MM.1S (cell line): ENCODE measurements at regions not wholly inside any gene's neighbourhood (a gene's known extent, or its start where the extent isn't known, plus 50 kb on each side); places are given as distances from the start of the nearest gene placed in this dataset.
"Not testable (repeated sequence)": the region's sequence is repeated elsewhere in the genome, so short reads cannot be mapped to it uniquely, and the experiment has no call there.

ENCODE experiments used
- DNase-seq: peaks from one replicate; pipeline ENCODE4 v3.0.0-alpha.2; 2015
- H2AFZ ChIP-seq: fragments of 300-600 bp; sonication (generic); 2 replicates; pipeline ENCODE4 v1.6.0; 2016; ENCODE audit warnings: antibody characterized with exemption, low read length
- H3F3A ChIP-seq: fragments of 300-600 bp; sonication (generic); 2 replicates; pipeline ENCODE4 v1.6.1; 2016; ENCODE audit warnings: mild to moderate bottlenecking, antibody characterized with exemption, low read length, moderate library complexity, mixed read lengths; ENCODE audit not compliant: insufficient read depth
- H3K27ac ChIP-seq: fragments of 300-600 bp; sonication (generic); 2 replicates; pipeline ENCODE4 v1.5.1; 2016; ENCODE audit warnings: mild to moderate bottlenecking, low read length
- H3K27me3 ChIP-seq: fragments of 300-600 bp; sonication (generic); replicated peaks from 2 replicates; pipeline ENCODE4 v1.6.0; 2016; ENCODE audit warnings: low read length; ENCODE audit not compliant: insufficient read depth
- H3K36me3 ChIP-seq: fragments of 300-600 bp; sonication (generic); replicated peaks from 2 replicates; pipeline ENCODE4 v1.6.1; 2016; ENCODE audit warnings: mild to moderate bottlenecking, low read length, mixed read lengths; ENCODE audit not compliant: insufficient read depth
- H3K4me1 ChIP-seq: fragments of 300-600 bp; sonication (generic); 2 replicates; pipeline ENCODE4 v1.6.1; 2016; ENCODE audit warnings: low read length, mixed read lengths
- H3K4me2 ChIP-seq: fragments of 300-600 bp; sonication (generic); 2 replicates; pipeline ENCODE4 v1.6.0; 2016; ENCODE audit warnings: low read depth, low read length
- H3K4me3 ChIP-seq: fragments of 300-600 bp; sonication (generic); 2 replicates; pipeline ENCODE4 v1.5.1; 2016; ENCODE audit warnings: low read length, mixed read lengths
- H3K79me2 ChIP-seq: fragments of 300-600 bp; sonication (generic); 2 replicates; pipeline ENCODE4 v1.6.1; 2016; ENCODE audit warnings: mixed run types, low read length, mixed read lengths
- H3K9ac ChIP-seq: fragments of 300-600 bp; sonication (generic); 2 replicates; pipeline ENCODE4 v1.6.1; 2016; ENCODE audit warnings: low read length, mixed read lengths
- H3K9me2 ChIP-seq: fragments of 300-600 bp; sonication (generic); replicated peaks from 2 replicates; pipeline ENCODE4 v1.6.1; 2016; ENCODE audit warnings: mild to moderate bottlenecking, low read length, mixed read lengths; ENCODE audit not compliant: insufficient read depth
- H3K9me3 ChIP-seq: fragments of 300-600 bp; sonication (generic); replicated peaks from 2 replicates; pipeline ENCODE4 v1.6.1; 2016; ENCODE audit warnings: mild to moderate bottlenecking, low read length, mixed read lengths; ENCODE audit not compliant: insufficient read depth
- H4K20me1 ChIP-seq: fragments of 300-600 bp; sonication (generic); 2 replicates; pipeline ENCODE4 v1.6.1; 2016; ENCODE audit warnings: mild to moderate bottlenecking, low read length, moderate library complexity, mixed read lengths; ENCODE audit not compliant: insufficient read depth
- CTCF ChIP-seq: fragments of 300-600 bp; sonication (generic); IDR thresholded peaks from 2 replicates; pipeline ENCODE4 v1.5.1; 2016; ENCODE audit warnings: antibody characterized with exemption, low read length, mixed read lengths
- EZH2 ChIP-seq: fragments of 300-600 bp; sonication (generic); optimal IDR thresholded peaks from 2 replicates; pipeline ENCODE3; 2017; ENCODE audit warnings: low read depth, mild to moderate bottlenecking, antibody characterized with exemption, low read length, mixed read lengths
- EZH2phosphoT487 ChIP-seq: fragments of 300-600 bp; sonication (generic); IDR thresholded peaks from 2 replicates; pipeline ENCODE4 v1.6.1; 2018; ENCODE audit warnings: antibody characterized with exemption, low read length

DNA sequence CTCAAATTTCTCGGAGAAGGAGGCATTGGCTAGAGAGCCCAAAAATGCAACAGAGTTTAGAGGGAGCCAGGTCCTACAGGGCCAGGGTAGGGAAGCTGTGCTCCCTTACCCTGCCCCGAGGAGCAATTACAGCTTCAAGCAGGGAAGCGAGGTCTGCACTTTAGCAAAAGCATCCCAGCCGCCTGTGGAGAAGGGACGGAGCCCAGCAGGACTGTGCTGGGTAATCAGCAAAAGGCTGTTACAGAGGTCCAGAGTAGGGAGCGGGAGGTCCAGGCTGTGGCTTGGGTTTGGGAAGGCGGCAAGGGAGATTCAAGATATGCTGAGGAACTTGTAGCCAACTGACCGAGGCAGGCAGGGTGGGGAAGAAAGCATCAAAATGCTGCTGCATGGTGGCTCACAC lies 162.6 kb downstream of the TMEM132E start:
- Histone ChIP-seq H3K9ac (no peak overlapping the region), H3K9me2 (no peaks in the 10 kb centered on the region), H3K36me3 (no peaks in the 10 kb centered on the region), H3K9me3 (no peaks in the 10 kb centered on the region), H3K4me1 (0 out of 2 replicates have a peak, but pooled peaks cover 4% of the 10 kb centered on the region), H3K4me3 (no peak overlapping the region), H3F3A (no peaks in the 10 kb centered on the region), H2AFZ (no peak overlapping the region), H3K27ac (no peak overlapping the region), H3K27me3 (no peaks in the 10 kb centered on the region), H4K20me1 (no peaks in the 10 kb centered on the region), H3K4me2 (no peak overlapping the region), H3K79me2 (no peaks in the 10 kb centered on the region)
- no peak for DNase-seq
- TF ChIP-seq EZH2phosphoT487 (no peak), CTCF (no peak), EZH2 (no peak)

- TF ChIP-seq CTCF (no peak), EZH2phosphoT487 (no peak), EZH2 (no peak)
- Histone ChIP-seq H2AFZ (no peak overlapping the region), H3F3A (no peaks in the 10 kb centered on the region), H3K9me3 (no peaks in the 10 kb centered on the region), H3K4me1 (0 out of 2 replicates have a peak, but pooled peaks cover 4% of the 10 kb centered on the region), H3K9me2 (no peaks in the 10 kb centered on the region), H3K36me3 (no peaks in the 10 kb centered on the region), H3K79me2 (no peaks in the 10 kb centered on the region), H3K27ac (no peak overlapping the region), H3K9ac (no peak overlapping the region), H4K20me1 (no peaks in the 10 kb centered on the region), H3K27me3 (no peaks in the 10 kb centered on the region; the same call in 1 of the 2 replicates), H3K4me3 (no peak overlapping the region), H3K4me2 (no peak overlapping the region)
- no peak for DNase-seq
Observed at GRCh38 chr17:34740565-34741520, 161.5 kb downstream of the TMEM132E start.

- H3K27me3 ChIP-seq, result no peaks in the 10 kb centered on the region; the same call in 1 of the 2 replicates
Observed at GRCh38 chr17:34739386-34739785, 160.0 kb downstream of the TMEM132E start.

DNA sequence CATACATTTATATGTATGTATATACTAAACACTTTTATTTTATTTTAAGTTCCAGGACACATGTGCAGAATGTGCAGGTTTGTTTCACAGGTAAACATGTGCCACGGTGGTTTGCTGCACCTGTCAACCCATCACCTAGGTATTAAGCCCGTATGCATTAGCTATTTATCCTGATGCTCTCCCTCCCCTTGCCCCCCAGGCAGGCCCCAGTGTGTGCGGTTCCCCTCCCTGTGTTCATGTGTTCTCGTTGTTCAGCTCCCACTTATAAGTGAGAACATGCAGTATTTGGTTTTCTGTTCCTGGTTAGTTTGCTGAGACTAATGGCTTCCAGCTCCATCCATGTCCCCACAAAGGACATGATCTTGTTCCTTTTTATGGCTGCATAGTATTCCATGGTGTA lies 158.3 kb downstream of the TMEM132E start:
- not testable (repeated sequence) for H2AFZ ChIP-seq, H3K27ac ChIP-seq, H3K9me2 ChIP-seq, H3F3A ChIP-seq, H3K27me3 ChIP-seq, H3K4me1 ChIP-seq, H3K79me2 ChIP-seq, H3K36me3 ChIP-seq, H3K4me3 ChIP-seq, H4K20me1 ChIP-seq, H3K4me2 ChIP-seq, H3K9ac ChIP-seq, H3K9me3 ChIP-seq, DNase-seq

More at GRCh38 chr17:34739386-34739785, 160.0 kb downstream of the TMEM132E start:
- 0 out of 2 replicates have a peak, but pooled peaks cover 4% of the 10 kb centered on the region for H3K4me1 ChIP-seq
- TF ChIP-seq EZH2 (no peak), EZH2phosphoT487 (no peak), CTCF (no peak)
- H3K9me2 ChIP-seq, result no peaks in the 10 kb centered on the region
- no peaks in the 10 kb centered on the region for H3K79me2 ChIP-seq
- H2AFZ ChIP-seq, result no peak overlapping the region
- no peak overlapping the region for H3K4me2 ChIP-seq
- no peak for DNase-seq
- H3K9ac ChIP-seq, result no peak overlapping the region
- no peaks in the 10 kb centered on the region for H3F3A ChIP-seq
- H4K20me1 ChIP-seq, result no peaks in the 10 kb centered on the region
- H3K27ac ChIP-seq, result no peak overlapping the region
- no peak overlapping the region for H3K4me3 ChIP-seq
- no peaks in the 10 kb centered on the region for H3K36me3 ChIP-seq
- no peaks in the 10 kb centered on the region for H3K9me3 ChIP-seq
